A549 (cell line): ENCODE measurements at regions not wholly inside any gene's neighbourhood (a gene's known extent, or its start where the extent isn't known, plus 50 kb on each side); places are given as distances from the start of the nearest gene placed in this dataset.
"Not testable (repeated sequence)": the region's sequence is repeated elsewhere in the genome, so short reads cannot be mapped to it uniquely, and the experiment has no call there.

Experiments
- EP300 ChIP-seq, 2 experiments: fragments of >200 bp; sonication (Bioruptor Twin); formaldehyde crosslinking; IDR thresholded peaks; 2 replicates in 1 of 2; 3 replicates in 1 of 2; pipeline ENCODE4 v1.6.1; 2016 to 2017
- NR3C1 ChIP-seq: fragments of >200 bp; sonication (Bioruptor Twin); formaldehyde crosslinking; IDR thresholded peaks from 3 replicates; pipeline ENCODE4 v1.6.1; 2017
- PHF8 ChIP-seq: fragments of 200-600 bp; sonication (generic); IDR thresholded peaks from 2 replicates; pipeline ENCODE4 v1.6.1; 2016; ENCODE audit warnings: low read depth, mild to moderate bottlenecking, antibody characterized with exemption, moderate library complexity, borderline replicate concordance
- POLR2A ChIP-seq: IDR thresholded peaks from 2 replicates; pipeline ENCODE4 v1.6.1; 2012; ENCODE audit warnings: mild to moderate bottlenecking, low read length
- POLR2AphosphoS2 ChIP-seq: conservative IDR thresholded peaks from 2 replicates; pipeline ENCODE4 v1.6.1; 2012; ENCODE audit warnings: low read length, improper control_type of control experiment, inconsistent platforms
- RAD21 ChIP-seq, 2 experiments: fragments of >200 bp in 1 of 2; sonication (Bioruptor Twin) in 1 of 2; formaldehyde crosslinking in 1 of 2; IDR thresholded peaks in 1 of 2; conservative IDR thresholded peaks in 1 of 2; 2 replicates in 1 of 2; 3 replicates in 1 of 2; pipeline ENCODE4 v1.6.1; 2012 to 2018; ENCODE audit warnings: inconsistent platforms in 1 of 2
- RCOR1 ChIP-seq: fragments of 150-350 bp; IDR thresholded peaks from 2 replicates; pipeline ENCODE4 v1.6.1; 2014; ENCODE audit warnings: antibody characterized with exemption, low read length, low read depth
- ZC3H11A ChIP-seq: fragments of 450-650 bp; IDR thresholded peaks from 2 replicates; pipeline ENCODE4 v1.6.1; 2014; ENCODE audit warnings: antibody characterized with exemption, mild to moderate bottlenecking
- TF ChIP-seq, protein P1 (sequence below): fragments of >200 bp; sonication (Bioruptor Twin); formaldehyde crosslinking; IDR thresholded peaks from 3 replicates; pipeline ENCODE4 v1.5.1; 2016
- TF ChIP-seq, protein P2 (sequence below): fragments of 450-650 bp; IDR thresholded peaks from 2 replicates; pipeline ENCODE4 v1.6.1; 2014; ENCODE audit warnings: antibody characterized with exemption

DNA sequence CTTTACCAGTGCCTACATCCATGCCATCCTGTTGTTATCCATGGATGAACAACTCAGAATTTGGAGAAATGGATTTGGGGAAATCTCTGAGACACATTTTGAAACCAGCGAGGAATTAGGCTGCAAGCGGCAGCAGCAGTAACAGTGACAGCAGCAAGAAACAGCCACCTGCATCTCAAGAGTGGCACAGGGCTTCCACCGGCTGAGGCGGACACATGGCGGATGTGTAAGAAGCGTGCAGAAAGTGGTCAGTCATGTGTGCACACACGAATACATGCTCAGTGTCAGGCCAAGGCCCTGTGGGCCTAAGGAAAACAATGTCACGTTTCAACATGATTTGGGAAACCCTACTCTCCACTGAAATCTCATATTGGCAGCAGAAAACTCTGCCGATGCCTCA, 344.0 kb downstream of the ANAPC1 start:
- TF ChIP-seq POLR2AphosphoS2; POLR2A; NR3C1; PHF8; ZC3H11A; RCOR1; RAD21 (conservative IDR thresholded peaks at IDR 0.05 in 1 of 2, IDR thresholded peaks at IDR 0.05 in 1 of 2); EP300 (IDR thresholded peaks at IDR 0.05): not testable (repeated sequence)
- TF ChIP-seq, protein P1, sequence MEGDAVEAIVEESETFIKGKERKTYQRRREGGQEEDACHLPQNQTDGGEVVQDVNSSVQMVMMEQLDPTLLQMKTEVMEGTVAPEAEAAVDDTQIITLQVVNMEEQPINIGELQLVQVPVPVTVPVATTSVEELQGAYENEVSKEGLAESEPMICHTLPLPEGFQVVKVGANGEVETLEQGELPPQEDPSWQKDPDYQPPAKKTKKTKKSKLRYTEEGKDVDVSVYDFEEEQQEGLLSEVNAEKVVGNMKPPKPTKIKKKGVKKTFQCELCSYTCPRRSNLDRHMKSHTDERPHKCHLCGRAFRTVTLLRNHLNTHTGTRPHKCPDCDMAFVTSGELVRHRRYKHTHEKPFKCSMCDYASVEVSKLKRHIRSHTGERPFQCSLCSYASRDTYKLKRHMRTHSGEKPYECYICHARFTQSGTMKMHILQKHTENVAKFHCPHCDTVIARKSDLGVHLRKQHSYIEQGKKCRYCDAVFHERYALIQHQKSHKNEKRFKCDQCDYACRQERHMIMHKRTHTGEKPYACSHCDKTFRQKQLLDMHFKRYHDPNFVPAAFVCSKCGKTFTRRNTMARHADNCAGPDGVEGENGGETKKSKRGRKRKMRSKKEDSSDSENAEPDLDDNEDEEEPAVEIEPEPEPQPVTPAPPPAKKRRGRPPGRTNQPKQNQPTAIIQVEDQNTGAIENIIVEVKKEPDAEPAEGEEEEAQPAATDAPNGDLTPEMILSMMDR: not testable (repeated sequence)
- TF ChIP-seq, protein P2, sequence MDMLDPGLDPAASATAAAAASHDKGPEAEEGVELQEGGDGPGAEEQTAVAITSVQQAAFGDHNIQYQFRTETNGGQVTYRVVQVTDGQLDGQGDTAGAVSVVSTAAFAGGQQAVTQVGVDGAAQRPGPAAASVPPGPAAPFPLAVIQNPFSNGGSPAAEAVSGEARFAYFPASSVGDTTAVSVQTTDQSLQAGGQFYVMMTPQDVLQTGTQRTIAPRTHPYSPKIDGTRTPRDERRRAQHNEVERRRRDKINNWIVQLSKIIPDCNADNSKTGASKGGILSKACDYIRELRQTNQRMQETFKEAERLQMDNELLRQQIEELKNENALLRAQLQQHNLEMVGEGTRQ: not testable (repeated sequence)
